B cell (primary cell): ENCODE measurements at regions not wholly inside any gene's neighbourhood (a gene's known extent, or its start where the extent isn't known, plus 50 kb on each side); places are given as distances from the start of the nearest gene placed in this dataset.

Source experiments
- CTCF ChIP-seq: fragments of 200-600 bp; IDR thresholded peaks from one replicate; pipeline ENCODE4 v1.8.0; 2022; ENCODE audit warnings: antibody characterized with exemption, mild to moderate bottlenecking
- EZH2 ChIP-seq: IDR thresholded peaks from 2 replicates; pipeline ENCODE4 v1.6.1; 2012; ENCODE audit warnings: borderline replicate concordance, low read depth, mild to moderate bottlenecking, moderate library complexity, low read length; ENCODE audit not compliant: insufficient read depth, poor library complexity, severe bottlenecking

- TF ChIP-seq CTCF (no peak), EZH2 (no peak)
Measured at GRCh38 chr5:18699681-18700080, 1065.4 kb downstream of the TAF11L14 start.
